SK-N-SH (cell line): ENCODE measurements at regions not wholly inside any gene's neighbourhood (a gene's known extent, or its start where the extent isn't known, plus 50 kb on each side); places are given as distances from the start of the nearest gene placed in this dataset.

ENCODE experiments used
- EP300 ChIP-seq, 2 experiments: IDR thresholded peaks; 2 replicates each; pipeline versions ENCODE4 v1.4.0 to v1.6.1; 2012; ENCODE audit warnings: borderline replicate concordance in 1 of 2, low read depth in 1 of 2, low read length in 1 of 2
- NRF1 ChIP-seq: IDR thresholded peaks from 2 replicates; pipeline ENCODE4 v1.6.1; 2012; ENCODE audit warnings: low read depth, mild to moderate bottlenecking, low read length
- POLR2AphosphoS5 ChIP-seq: IDR thresholded peaks from 2 replicates; pipeline ENCODE4 v1.6.1; 2012; ENCODE audit warnings: low read depth, low read length
- TF ChIP-seq, protein P1 (sequence below): fragments of 200-600 bp; sonication (generic); IDR thresholded peaks from 2 replicates; pipeline ENCODE4 v1.6.1; 2017; ENCODE audit warnings: antibody characterized with exemption, mild to moderate bottlenecking, moderate library complexity
- TF ChIP-seq, protein P2 (sequence below): fragments of 150-350 bp; IDR thresholded peaks from 2 replicates; pipeline ENCODE4 v1.6.1; 2017; ENCODE audit warnings: antibody characterized with exemption, low read length, low read depth, borderline replicate concordance
- TF ChIP-seq, protein P3 (sequence below): IDR thresholded peaks from 2 replicates; pipeline ENCODE4 v1.6.1; 2012; ENCODE audit warnings: mild to moderate bottlenecking, low read depth, low read length, moderate library complexity

DNA sequence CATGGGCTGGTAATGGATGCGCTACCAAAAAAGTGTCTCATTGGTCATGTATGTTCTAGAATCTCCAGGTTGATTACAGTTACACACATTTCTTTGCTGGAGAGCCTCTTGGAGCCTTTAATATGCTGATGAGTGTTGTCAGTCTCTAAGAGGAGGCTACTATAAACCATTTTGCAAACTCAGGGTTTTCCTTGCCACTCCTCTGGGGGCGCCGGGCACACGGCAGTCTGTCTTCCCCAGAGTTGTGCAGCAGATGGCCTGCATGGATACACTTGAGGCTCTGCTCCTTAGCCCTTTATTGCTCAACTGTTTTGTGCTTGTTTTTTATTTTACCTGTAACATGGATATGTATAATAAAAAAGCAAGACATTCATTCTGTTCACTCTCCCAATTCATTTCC lies 196.5 kb downstream of the ACTR3B start:
- TF ChIP-seq, protein P1, sequence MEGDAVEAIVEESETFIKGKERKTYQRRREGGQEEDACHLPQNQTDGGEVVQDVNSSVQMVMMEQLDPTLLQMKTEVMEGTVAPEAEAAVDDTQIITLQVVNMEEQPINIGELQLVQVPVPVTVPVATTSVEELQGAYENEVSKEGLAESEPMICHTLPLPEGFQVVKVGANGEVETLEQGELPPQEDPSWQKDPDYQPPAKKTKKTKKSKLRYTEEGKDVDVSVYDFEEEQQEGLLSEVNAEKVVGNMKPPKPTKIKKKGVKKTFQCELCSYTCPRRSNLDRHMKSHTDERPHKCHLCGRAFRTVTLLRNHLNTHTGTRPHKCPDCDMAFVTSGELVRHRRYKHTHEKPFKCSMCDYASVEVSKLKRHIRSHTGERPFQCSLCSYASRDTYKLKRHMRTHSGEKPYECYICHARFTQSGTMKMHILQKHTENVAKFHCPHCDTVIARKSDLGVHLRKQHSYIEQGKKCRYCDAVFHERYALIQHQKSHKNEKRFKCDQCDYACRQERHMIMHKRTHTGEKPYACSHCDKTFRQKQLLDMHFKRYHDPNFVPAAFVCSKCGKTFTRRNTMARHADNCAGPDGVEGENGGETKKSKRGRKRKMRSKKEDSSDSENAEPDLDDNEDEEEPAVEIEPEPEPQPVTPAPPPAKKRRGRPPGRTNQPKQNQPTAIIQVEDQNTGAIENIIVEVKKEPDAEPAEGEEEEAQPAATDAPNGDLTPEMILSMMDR: no peak
- TF ChIP-seq POLR2AphosphoS5: no peak
- TF ChIP-seq, protein P2, sequence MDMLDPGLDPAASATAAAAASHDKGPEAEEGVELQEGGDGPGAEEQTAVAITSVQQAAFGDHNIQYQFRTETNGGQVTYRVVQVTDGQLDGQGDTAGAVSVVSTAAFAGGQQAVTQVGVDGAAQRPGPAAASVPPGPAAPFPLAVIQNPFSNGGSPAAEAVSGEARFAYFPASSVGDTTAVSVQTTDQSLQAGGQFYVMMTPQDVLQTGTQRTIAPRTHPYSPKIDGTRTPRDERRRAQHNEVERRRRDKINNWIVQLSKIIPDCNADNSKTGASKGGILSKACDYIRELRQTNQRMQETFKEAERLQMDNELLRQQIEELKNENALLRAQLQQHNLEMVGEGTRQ: no peak
- TF ChIP-seq NRF1: no peak
- TF ChIP-seq EP300 (IDR thresholded peaks at IDR 0.05; ENCODE audit: borderline replicate concordance in 1 of 2, low read depth in 1 of 2, low read length in 1 of 2): no peak
- TF ChIP-seq, protein P3, sequence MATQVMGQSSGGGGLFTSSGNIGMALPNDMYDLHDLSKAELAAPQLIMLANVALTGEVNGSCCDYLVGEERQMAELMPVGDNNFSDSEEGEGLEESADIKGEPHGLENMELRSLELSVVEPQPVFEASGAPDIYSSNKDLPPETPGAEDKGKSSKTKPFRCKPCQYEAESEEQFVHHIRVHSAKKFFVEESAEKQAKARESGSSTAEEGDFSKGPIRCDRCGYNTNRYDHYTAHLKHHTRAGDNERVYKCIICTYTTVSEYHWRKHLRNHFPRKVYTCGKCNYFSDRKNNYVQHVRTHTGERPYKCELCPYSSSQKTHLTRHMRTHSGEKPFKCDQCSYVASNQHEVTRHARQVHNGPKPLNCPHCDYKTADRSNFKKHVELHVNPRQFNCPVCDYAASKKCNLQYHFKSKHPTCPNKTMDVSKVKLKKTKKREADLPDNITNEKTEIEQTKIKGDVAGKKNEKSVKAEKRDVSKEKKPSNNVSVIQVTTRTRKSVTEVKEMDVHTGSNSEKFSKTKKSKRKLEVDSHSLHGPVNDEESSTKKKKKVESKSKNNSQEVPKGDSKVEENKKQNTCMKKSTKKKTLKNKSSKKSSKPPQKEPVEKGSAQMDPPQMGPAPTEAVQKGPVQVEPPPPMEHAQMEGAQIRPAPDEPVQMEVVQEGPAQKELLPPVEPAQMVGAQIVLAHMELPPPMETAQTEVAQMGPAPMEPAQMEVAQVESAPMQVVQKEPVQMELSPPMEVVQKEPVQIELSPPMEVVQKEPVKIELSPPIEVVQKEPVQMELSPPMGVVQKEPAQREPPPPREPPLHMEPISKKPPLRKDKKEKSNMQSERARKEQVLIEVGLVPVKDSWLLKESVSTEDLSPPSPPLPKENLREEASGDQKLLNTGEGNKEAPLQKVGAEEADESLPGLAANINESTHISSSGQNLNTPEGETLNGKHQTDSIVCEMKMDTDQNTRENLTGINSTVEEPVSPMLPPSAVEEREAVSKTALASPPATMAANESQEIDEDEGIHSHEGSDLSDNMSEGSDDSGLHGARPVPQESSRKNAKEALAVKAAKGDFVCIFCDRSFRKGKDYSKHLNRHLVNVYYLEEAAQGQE: no peak
